ENCODE measurements at regions not wholly inside any gene's neighbourhood (a gene's known extent, or its start where the extent isn't known, plus 50 kb on each side); places are given as distances from the start of the nearest gene placed in this dataset.

- H3K27ac Mint-ChIP-seq, result no peak overlapping the region
- H3K27me3 Mint-ChIP-seq (ENCODE audit: low read depth), result no peaks in the 10 kb centered on the region; the same call in 1 of the 2 replicates
- no peak for DNase-seq (ENCODE audit: low spot score)
- ATAC-seq, result no peak
- POLR2A ChIA-PET, result no interaction called here
- peaks cover under 1% of the 10 kb centered on the region; the same call in 1 of the 2 replicates for H3K36me3 Mint-ChIP-seq
- H3K4me1 Mint-ChIP-seq, result peaks cover 19% of the 10 kb centered on the region
- H3K4me3 Mint-ChIP-seq, result no peak overlapping the region
- CTCF ChIA-PET, result no interaction called here
- peaks cover 36% of the 10 kb centered on the region for H3K9me3 Mint-ChIP-seq
- TF ChIP-seq ATF2 (CRISPR knock-in tag; IDR thresholded peaks at IDR 0.05; ENCODE audit: borderline replicate concordance, low read depth) (no peak), TP53 (CRISPR knock-in tag; IDR thresholded peaks at IDR 0.05) (no peak), NFE2L1 (CRISPR knock-in tag; IDR thresholded peaks at IDR 0.05) (no peak), FOXK1 (CRISPR knock-in tag; IDR thresholded peaks at IDR 0.05) (no peak), OVOL2 (CRISPR knock-in tag; IDR thresholded peaks at IDR 0.05; ENCODE audit: borderline replicate concordance) (no peak), USF2 (CRISPR knock-in tag; IDR thresholded peaks at IDR 0.05) (no peak), PREB (CRISPR knock-in tag; IDR thresholded peaks at IDR 0.05; ENCODE audit: borderline replicate concordance) (no peak), SP1 (CRISPR knock-in tag; conservative IDR thresholded peaks at IDR 0.05) (no peak), E2F1 (CRISPR knock-in tag; IDR thresholded peaks at IDR 0.05) (no peak), ZMAT4 (CRISPR knock-in tag; IDR thresholded peaks at IDR 0.05) (no peak), CREB1 (CRISPR knock-in tag; IDR thresholded peaks at IDR 0.05) (no peak), E2F5 (CRISPR knock-in tag; IDR thresholded peaks at IDR 0.05) (no peak), TEAD4 (CRISPR knock-in tag; IDR thresholded peaks at IDR 0.05) (no peak)
- TF ChIP-seq, protein P1, sequence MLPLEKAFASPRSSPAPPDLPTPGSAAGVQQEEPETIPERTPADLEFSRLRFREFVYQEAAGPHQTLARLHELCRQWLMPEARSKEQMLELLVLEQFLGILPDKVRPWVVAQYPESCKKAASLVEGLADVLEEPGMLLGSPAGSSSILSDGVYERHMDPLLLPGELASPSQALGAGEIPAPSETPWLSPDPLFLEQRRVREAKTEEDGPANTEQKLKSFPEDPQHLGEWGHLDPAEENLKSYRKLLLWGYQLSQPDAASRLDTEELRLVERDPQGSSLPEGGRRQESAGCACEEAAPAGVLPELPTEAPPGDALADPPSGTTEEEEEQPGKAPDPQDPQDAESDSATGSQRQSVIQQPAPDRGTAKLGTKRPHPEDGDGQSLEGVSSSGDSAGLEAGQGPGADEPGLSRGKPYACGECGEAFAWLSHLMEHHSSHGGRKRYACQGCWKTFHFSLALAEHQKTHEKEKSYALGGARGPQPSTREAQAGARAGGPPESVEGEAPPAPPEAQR (CRISPR knock-in tag; IDR thresholded peaks at IDR 0.05), result no peak
- TF ChIP-seq, protein P2, sequence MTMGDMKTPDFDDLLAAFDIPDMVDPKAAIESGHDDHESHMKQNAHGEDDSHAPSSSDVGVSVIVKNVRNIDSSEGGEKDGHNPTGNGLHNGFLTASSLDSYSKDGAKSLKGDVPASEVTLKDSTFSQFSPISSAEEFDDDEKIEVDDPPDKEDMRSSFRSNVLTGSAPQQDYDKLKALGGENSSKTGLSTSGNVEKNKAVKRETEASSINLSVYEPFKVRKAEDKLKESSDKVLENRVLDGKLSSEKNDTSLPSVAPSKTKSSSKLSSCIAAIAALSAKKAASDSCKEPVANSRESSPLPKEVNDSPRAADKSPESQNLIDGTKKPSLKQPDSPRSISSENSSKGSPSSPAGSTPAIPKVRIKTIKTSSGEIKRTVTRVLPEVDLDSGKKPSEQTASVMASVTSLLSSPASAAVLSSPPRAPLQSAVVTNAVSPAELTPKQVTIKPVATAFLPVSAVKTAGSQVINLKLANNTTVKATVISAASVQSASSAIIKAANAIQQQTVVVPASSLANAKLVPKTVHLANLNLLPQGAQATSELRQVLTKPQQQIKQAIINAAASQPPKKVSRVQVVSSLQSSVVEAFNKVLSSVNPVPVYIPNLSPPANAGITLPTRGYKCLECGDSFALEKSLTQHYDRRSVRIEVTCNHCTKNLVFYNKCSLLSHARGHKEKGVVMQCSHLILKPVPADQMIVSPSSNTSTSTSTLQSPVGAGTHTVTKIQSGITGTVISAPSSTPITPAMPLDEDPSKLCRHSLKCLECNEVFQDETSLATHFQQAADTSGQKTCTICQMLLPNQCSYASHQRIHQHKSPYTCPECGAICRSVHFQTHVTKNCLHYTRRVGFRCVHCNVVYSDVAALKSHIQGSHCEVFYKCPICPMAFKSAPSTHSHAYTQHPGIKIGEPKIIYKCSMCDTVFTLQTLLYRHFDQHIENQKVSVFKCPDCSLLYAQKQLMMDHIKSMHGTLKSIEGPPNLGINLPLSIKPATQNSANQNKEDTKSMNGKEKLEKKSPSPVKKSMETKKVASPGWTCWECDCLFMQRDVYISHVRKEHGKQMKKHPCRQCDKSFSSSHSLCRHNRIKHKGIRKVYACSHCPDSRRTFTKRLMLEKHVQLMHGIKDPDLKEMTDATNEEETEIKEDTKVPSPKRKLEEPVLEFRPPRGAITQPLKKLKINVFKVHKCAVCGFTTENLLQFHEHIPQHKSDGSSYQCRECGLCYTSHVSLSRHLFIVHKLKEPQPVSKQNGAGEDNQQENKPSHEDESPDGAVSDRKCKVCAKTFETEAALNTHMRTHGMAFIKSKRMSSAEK (CRISPR knock-in tag; IDR thresholded peaks at IDR 0.05; ENCODE audit: borderline replicate concordance), result no peak
- TF ChIP-seq, protein P3, sequence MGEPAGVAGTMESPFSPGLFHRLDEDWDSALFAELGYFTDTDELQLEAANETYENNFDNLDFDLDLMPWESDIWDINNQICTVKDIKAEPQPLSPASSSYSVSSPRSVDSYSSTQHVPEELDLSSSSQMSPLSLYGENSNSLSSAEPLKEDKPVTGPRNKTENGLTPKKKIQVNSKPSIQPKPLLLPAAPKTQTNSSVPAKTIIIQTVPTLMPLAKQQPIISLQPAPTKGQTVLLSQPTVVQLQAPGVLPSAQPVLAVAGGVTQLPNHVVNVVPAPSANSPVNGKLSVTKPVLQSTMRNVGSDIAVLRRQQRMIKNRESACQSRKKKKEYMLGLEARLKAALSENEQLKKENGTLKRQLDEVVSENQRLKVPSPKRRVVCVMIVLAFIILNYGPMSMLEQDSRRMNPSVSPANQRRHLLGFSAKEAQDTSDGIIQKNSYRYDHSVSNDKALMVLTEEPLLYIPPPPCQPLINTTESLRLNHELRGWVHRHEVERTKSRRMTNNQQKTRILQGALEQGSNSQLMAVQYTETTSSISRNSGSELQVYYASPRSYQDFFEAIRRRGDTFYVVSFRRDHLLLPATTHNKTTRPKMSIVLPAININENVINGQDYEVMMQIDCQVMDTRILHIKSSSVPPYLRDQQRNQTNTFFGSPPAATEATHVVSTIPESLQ (CRISPR knock-in tag; IDR thresholded peaks at IDR 0.05), result no peak
- TF ChIP-seq, protein P4, sequence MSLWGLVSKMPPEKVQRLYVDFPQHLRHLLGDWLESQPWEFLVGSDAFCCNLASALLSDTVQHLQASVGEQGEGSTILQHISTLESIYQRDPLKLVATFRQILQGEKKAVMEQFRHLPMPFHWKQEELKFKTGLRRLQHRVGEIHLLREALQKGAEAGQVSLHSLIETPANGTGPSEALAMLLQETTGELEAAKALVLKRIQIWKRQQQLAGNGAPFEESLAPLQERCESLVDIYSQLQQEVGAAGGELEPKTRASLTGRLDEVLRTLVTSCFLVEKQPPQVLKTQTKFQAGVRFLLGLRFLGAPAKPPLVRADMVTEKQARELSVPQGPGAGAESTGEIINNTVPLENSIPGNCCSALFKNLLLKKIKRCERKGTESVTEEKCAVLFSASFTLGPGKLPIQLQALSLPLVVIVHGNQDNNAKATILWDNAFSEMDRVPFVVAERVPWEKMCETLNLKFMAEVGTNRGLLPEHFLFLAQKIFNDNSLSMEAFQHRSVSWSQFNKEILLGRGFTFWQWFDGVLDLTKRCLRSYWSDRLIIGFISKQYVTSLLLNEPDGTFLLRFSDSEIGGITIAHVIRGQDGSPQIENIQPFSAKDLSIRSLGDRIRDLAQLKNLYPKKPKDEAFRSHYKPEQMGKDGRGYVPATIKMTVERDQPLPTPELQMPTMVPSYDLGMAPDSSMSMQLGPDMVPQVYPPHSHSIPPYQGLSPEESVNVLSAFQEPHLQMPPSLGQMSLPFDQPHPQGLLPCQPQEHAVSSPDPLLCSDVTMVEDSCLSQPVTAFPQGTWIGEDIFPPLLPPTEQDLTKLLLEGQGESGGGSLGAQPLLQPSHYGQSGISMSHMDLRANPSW (CRISPR knock-in tag; conservative IDR thresholded peaks at IDR 0.05; ENCODE audit: low read depth), result no peak
These were observed 374.5 kb downstream of the IL20RB start for GRCh38 chr3:137332297-137332696.

Measured in WTC11 (cell line).